GM19372 (cell line): ENCODE measurements at regions not wholly inside any gene's neighbourhood (a gene's known extent, or its start where the extent isn't known, plus 50 kb on each side); places are given as distances from the start of the nearest gene placed in this dataset.

Experiments used
- ATAC-seq: cut with Tn5 transposase; IDR thresholded peaks from one replicate; pipeline ENCODE4 v1.9.1; 2021; ENCODE audit warnings: mild to moderate bottlenecking, low read depth, moderate library complexity; ENCODE audit not compliant: unreplicated experiment

- no peak for ATAC-seq
Observed at GRCh38 chr7:156145184-156145583, 332.9 kb upstream of the SHH start.

GRCh38 chr7:156143683-156144082 is 331.4 kb upstream of the SHH start:
- ATAC-seq, result no peak

DNA sequence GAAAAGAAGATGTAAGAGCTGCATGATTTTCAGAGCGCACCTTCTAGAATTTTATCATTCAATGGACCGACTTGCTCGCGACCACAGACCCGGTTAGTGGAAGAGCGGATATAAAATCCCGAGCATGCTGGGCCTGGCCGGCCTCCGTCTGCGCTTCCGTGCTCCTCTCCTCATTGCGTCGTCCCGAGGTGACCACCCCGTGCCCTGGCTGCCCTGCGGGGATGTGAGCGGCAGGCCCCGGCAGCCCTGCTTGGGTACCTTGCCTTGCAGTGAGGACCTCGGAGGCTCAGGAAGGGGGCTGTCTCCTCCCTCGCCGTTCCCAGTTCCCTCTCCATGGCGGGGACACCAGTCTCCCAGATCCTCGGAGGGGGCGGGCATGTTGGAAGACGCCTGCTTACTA is 330.9 kb upstream of the SHH start:
- no peak for ATAC-seq

DNA sequence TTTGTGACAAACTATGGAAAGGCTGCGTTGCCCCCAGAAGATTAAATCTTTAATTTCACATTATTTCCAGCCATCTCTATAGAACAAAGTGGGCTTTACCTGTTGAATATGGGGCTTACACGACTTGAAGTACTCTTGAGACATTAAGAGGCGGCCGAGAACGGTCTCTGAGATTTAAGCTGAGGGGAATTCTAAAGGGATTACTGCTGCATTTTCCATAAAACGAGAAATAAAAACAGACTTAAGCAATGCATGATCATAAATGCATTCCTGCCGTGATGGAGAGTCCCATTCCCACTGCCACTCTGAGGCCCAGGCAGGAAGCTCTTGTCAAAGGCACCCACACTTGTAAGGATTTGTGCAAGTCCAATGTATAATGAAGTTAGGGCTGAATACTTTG is 329.7 kb upstream of the SHH start:
- ATAC-seq, result no peak

DNA sequence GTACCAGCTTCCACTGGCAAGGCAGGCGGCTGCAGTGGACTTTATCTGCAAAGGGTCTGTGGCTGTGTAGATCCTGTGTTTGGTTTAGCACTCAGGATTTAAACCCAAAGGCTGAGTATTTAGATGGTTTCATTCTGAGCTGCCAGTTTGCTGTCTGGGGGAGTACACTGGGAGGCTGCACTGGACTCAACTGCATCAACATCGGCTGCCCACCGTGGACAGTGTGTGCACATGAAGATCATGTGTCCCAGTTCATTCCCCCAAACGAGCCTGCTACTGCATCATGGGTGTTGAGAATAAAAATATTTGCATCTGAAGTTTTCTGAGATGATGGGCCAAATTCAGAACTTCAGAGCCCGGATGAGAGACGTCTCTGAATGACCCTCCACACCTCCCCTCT is 328.6 kb upstream of the SHH start:
- ATAC-seq, result no peak

DNA sequence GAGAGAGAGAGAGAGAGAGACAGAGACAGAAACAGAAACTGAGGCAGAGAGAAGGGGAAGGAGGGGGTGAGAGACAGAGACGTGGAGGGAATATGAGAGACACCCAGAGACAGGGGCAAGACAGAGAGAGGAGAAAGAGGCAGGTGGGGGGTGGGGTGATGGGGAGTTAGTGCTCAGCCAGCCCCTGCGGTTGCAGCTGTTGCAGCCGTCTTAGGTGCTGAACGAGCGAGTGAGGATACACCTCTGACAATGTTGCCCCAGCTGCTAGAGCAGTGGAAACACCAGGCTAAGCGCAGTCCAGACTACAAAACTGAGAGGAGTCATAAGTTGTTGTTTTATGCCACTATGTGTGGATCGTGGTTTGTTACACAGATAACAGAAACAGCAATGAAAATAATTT is 328.2 kb upstream of the SHH start:
- ATAC-seq, result no peak

- no peak for ATAC-seq
Observed at GRCh38 chr7:156139633-156140032, 327.4 kb upstream of the SHH start.

DNA sequence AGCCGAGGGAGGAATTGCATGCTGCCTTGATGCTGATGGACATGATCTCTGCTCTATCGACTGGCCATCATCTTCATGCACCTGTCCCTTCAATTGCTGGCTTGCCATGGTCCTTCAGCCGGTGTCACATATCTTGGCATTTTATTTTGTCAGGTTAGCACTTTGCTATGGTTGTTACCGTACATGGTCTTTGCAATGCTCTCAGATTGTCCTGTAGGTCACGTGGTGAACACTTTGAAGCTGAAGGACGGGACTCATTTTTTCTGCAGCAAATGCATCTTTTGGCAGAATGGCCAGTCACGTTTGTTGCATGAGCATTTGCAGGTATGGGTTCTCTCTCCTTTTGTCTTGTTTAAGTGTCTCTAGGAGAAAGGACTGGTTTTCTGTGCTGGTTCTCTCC is 326.8 kb upstream of the SHH start:
- ATAC-seq, result no peak

- no peak for ATAC-seq
Observed at GRCh38 chr7:156131881-156132280, 319.6 kb upstream of the SHH start.

GRCh38 chr7:156129522-156129921 is 317.3 kb upstream of the SHH start:
- ATAC-seq, result no peak

GRCh38 chr7:156128496-156128895 is 316.2 kb upstream of the SHH start:
- no peak for ATAC-seq

DNA sequence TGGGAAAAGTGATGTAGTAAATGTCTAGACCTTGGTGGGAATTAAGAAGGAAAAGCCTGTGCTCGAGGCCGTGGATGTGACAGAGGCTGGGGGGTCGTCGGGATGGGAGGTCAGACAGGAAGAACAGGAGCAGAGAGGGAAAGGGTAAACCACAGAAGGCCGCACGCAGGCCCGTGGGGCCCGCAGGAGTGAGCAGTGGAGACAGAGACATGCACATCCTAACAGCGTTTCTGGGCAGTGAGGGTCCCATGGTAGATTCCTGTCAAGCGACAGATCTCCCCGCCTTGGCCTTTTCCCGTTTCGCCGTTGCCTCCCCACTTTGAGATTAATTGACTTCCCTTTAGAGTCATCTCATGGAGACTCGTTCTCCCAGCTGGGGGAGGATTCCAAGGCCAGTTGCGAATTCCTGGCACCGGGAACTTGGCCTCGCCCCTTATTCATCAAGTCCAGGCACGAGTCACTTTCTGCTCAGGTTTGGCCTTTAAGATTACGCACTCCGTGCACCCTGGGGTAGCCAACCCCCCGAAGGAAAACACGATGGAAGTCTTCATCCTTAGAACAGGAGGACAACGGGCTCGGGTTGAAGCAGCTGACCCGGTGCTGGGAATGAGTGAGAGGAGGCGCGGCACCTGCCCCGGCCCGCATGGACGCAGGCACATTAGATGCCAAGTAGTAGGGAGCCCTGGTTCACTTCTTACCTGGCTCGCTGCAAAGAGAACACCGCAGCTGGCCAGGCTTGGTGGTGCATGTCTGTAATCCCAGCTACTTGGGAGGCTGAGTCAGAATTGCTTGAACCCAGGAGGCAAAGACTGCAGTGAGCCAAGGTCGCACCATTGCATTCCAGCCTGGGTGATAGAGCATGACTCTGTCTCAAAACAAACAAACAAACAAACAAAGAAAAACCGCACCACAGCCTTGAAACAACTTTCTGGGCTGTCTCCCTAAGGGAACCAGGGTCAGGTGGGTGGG is 315.2 kb upstream of the SHH start:
- no peak for ATAC-seq

GRCh38 chr7:156125841-156126730 is 313.8 kb upstream of the SHH start:
- ATAC-seq, result no peak

- ATAC-seq, result no peak
Observed at GRCh38 chr7:156124356-156124755, 312.1 kb upstream of the SHH start.

GRCh38 chr7:156123362-156123761 is 311.1 kb upstream of the SHH start:
- ATAC-seq, result no peak

DNA sequence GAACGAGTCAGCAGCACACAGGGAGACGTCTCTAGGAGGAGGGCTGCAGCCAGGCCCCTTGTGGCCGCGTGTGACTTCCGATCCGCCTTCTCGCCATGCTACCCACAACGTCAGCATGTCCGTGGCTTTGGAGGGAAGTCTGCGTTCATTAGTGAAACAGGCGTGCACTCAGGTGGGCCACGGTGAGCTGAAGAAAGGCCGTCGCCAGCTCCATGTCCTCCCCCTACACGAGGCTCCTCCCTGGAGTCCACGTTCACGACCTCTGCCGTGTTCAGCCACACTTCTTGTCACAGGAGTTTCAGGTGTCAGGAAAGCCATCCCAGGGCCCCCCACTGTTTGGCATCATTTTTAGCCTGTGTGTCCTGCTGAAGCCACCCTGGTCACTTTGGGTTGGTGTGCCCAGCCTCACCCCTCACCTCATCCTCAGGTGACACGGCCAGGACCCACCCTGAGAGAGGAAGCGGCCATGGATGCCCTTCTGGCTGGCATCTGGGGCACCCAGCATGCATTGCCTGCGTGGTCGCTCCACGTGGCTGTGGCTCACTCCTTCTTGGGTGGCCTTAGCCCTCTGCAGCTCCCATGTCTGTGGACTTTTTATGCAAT is 310.6 kb upstream of the SHH start:
- no peak for ATAC-seq

GRCh38 chr7:156121956-156122355 is 309.7 kb upstream of the SHH start:
- no peak for ATAC-seq

DNA sequence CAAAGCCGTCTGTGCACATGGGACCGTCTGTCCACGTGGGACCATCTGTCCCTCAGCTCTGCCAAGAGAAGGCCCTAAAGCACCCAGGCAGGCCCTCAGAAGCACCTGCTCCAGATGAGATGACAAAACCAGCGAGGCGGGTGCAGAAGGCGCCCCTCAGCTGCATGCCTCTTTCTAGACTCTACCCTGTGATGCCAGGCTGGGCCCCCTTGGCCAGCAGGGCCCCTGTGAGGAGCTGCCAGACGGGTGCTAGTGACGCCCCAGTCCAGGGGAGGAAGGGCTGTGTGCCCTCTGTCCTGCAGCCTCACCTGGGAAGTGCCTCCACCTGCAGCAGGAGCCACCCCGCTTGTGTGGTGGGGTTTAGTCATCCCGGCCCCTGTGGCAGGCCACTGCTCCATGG is 309.2 kb upstream of the SHH start:
- no peak for ATAC-seq

GRCh38 chr7:156120552-156120951 is 308.3 kb upstream of the SHH start:
- no peak for ATAC-seq

DNA sequence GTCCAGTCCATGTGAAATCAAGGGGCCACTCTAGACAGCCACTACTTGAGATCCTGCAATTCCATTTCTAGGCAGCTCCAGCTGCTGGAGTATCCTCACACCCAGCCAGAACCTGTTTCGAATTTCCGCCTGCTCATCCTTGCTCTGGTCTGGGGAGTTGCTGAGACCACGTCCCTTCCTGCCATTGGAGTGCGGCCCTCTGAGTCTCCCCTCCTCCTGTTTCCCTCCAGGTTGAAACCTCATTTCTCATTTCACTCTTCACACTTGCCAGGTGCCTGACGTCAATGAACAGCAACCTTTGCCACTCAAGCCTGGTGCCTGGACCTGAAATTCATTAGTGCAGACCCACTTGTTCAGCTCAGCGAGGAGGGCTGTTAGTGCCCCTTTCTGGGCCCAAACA is 307.5 kb upstream of the SHH start:
- no peak for ATAC-seq

DNA sequence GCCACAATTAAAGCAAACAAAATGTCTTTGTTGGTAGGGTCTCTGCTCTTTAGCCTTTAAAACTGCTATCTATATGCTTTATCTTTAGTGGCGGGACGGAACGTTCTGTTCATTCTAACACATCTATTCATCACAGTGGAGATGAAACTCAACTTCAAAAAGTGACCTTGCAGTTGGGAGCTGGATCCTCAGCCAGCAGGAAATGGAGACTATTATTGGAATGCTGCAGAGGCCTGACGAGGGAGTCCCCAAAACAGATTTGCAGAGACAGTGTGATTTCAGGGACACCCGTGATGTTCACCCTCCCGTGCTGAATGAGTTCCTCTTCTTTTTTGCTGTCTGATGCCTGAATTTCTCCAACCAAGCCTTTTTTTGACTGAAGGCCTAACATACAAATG is 306.0 kb upstream of the SHH start:
- no peak for ATAC-seq
